IPS-NIHi7 (cell line): ENCODE measurements at regions not wholly inside any gene's neighbourhood (a gene's known extent, or its start where the extent isn't known, plus 50 kb on each side); places are given as distances from the start of the nearest gene placed in this dataset.

Experiments used
- DNase-seq: peaks from one replicate; pipeline ENCODE4 v3.0.0; 2012; ENCODE audit warnings: mixed read lengths; ENCODE audit errors: extremely low spot score

DNA sequence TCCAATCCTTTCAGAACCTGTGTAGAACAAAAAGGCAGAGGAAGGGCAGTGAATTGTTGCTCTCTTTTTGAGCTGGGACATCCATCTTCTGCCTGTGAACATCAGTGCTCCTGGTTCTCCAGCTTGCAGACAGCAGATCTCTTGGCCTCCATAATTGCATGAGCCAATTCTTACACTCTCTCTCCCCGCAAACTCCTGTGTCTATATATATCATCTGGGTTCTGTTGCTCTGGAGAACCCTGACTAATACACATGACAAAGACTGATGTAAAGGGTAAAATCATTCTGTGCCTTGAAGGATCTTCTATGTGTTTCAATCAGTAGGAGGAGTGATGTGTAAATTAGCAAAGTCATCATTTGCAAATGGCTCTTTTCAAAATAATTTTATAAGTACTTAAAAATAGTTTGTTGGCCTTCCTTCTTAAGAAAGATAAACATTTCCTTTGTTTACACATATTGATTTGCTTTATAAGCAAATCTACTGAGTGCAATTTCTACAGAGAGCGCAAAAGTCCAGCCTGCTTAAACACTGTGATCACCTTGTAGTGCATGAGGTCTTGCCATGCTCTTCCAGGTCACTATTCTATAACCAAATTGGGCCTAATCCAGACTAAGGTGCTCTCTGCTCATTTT lies 154.9 kb upstream of the ANKRD28 start:
- DNase-seq = no peak

DNA sequence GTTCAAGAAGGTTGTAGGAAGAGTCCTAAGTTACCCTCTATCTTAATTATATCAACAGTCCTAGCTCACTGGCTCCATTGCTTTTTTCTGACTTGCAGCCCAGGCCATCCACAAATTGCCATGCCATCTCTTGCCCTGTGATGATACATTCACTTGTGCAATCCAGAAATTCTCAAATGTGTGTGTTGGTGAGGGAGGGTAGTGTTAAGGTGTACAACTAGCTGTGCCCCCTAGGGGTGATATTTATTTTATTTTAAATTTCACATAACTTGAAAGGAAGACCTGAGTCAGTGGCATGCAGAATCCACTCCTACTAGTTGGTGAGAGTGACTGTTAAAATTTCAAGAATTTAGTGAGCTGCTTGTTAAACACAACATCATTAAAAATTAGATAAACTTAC lies 156.1 kb upstream of the ANKRD28 start:
- DNase-seq = no peak

DNA sequence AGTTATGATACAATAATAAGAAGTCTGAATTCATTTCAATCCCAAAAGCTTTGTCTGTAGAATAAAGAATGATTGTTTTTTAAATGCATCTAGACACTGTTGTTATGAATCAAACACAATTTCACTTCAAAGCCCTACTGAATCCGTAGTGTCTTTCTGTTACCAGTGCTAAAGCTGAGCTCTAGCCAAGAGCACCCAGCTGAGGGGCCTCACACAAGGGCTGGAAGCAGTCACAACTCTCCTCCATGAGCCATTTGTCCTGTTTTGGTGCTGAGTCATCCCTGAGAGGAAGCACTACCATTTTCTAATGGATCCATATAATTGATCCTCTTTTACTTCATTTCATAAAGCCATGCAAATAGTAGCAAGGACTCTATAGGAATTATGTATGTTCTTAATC lies 158.2 kb upstream of the ANKRD28 start:
- DNase-seq = no peak

GRCh38 chr3:15958692-15959433 lies 161.1 kb upstream of the ANKRD28 start:
- DNase-seq = no peak

GRCh38 chr3:15959434-15959811 lies 161.6 kb upstream of the ANKRD28 start:
- DNase-seq = no peak

GRCh38 chr3:15964605-15965442 lies 167.0 kb upstream of the ANKRD28 start:
- no peak for DNase-seq

GRCh38 chr3:15967577-15967976 lies 169.8 kb upstream of the ANKRD28 start:
- DNase-seq = no peak

GRCh38 chr3:15969874-15970640 lies 172.3 kb upstream of the ANKRD28 start:
- DNase-seq = no peak

- DNase-seq = no peak
Measured at GRCh38 chr3:15973414-15973813, 175.6 kb upstream of the ANKRD28 start.

DNA sequence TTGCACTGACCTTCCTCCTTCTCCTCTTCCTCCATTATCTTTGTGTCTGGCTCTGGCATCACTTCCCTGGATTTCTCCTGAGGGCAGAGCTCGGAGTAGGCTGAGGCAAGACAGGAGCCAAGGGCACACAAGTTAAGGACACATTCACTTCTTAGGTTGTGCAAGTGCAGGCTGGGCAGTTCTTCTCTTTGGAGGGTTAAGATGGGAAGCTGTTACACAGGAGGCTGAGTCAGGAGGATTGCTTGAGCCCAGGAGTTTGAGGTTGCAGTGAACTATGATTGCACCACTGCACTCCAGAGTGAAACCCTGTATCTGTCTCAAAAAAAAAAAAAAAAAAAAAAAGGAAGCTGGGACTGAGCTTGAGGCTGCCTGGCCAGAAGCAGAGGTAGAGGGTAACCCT lies 176.2 kb upstream of the ANKRD28 start:
- no peak for DNase-seq

- peak; percentile 76 for DNase-seq
Measured at GRCh38 chr3:15974647-15975046, 176.9 kb upstream of the ANKRD28 start.

DNA sequence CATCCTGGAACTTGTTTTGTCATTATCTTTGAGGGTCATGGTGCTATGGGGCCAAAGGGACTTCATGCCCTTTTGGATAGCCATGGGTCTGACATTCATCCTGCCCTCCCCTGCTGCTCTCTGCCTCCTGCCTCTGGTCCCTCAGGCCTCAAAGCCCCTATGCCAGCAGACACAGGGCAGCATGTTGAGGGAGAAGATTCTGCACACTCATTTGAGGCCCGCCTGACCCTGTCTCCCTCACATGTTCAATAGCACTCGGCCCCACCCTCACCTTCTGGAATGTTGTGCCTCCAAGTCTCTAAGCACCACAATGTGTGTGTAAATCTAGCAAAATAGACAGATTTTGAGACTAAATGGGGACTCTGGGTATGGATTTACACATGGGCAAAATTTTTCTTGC lies 178.7 kb upstream of the ANKRD28 start:
- DNase-seq = no peak

- no peak for DNase-seq
Measured at GRCh38 chr3:15977090-15977489, 179.3 kb upstream of the ANKRD28 start.

- DNase-seq = no peak
Measured at GRCh38 chr3:15977598-15978232, 179.9 kb upstream of the ANKRD28 start.

DNA sequence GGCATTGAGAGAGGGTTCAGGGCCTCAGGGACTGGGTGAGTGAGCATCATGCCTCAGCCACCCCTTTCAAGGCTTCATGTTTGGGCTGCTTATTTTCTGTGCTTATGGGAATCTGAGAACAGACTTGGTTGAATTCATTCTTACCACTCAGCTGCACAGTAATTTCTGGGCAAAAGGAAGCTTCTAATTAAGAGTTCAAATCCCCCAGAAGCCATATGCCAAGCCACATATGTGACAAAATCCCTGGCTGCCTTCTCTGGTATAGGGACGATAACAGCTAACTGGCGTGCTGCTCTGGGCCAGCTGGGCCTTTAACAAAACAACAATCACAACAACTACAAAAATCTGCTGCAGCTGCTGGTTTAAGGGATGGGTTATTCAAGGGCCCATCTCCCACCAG lies 181.0 kb upstream of the ANKRD28 start:
- no peak for DNase-seq

GRCh38 chr3:15979495-15979894 lies 181.7 kb upstream of the ANKRD28 start:
- DNase-seq = no peak

- DNase-seq = no peak
Measured at GRCh38 chr3:15979900-15980299, 182.1 kb upstream of the ANKRD28 start.

DNA sequence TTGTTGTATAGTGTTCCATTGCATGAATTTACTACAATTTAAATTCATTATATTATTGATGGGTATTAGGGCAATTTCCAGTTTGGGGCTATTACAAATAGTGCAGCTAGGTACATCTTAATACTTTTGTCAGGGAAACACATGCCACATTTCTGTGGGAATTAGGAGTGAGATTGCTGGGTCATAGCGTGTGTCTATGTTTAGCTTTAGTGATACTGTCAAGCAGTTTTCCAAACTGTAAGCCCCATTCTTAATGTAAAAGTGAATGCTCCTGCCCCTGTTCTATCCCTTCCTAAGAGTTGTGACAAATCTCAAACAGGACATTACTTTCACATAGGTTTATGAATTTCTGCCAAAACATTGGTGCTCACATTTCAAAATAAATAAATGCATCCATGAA lies 184.5 kb upstream of the ANKRD28 start:
- no peak for DNase-seq

DNA sequence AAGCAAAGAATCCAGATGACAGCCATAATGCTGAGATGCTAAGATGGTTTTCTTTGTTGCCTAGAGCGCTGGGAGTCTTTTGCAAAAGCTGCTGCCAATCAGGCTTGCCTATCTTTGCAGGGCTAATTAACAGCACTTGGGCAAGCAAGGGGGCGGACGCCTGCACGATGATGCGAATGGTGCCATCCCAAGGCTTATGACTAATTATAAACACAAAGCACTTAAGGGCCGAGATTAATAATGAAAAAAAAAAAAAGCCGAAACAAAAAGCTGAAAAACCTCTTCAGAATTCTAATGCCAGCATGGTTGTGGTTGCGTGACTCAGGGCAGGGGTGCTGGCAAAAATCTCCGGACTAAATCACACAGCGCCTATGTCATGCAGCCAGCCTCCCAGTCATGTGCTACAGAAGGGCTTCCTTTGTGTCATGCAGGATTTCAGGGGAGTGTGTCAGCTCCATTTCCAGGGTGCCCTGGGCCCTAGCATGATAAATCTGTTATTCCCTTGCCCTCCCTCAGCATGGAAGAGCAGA lies 185.0 kb upstream of the ANKRD28 start:
- no peak for DNase-seq

GRCh38 chr3:15983232-15983631 lies 185.5 kb upstream of the ANKRD28 start:
- no peak for DNase-seq

DNA sequence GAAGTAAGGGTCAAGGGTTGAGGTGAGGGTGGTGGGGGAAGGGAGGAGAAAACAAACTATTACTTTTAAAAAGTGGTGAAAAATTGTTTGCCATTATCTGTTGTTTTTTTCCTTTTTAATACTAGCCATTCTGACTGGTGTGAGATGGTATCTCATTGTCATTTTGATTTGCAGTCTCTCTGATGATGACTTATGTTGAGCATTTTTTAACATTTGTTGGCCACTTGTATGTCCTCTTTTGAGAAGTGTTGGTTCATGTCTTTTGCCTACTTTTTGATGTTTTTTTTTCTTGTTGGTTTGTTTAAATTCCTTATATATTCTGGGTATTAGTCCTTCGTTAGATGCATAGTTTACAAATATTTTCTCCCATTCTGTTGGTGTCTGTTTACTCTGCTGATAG lies 185.9 kb upstream of the ANKRD28 start:
- DNase-seq = no peak
